Gastrocnemius medialis (tissue), 4 donors: ENCODE measurements at regions not wholly inside any gene's neighbourhood (a gene's known extent, or its start where the extent isn't known, plus 50 kb on each side); places are given as distances from the start of the nearest gene placed in this dataset.

Experiments used
- CTCF ChIP-seq, 5 experiments: fragments of 450-650 bp in 3 of 5; fragments of 200-600 bp in 2 of 5; sonication (generic) in 2 of 5; IDR thresholded peaks in 4 of 5; conservative IDR thresholded peaks in 1 of 5; 1 replicate in 4 of 5; 2 replicates in 1 of 5; pipeline ENCODE4 v1.5.1; 2016 to 2019; ENCODE audit warnings: antibody characterized with exemption in 5 of 5, mild to moderate bottlenecking in 3 of 5, moderate library complexity in 3 of 5
- POLR2A ChIP-seq, 2 donors: fragments of 450-650 bp; IDR thresholded peaks; one replicate each; pipeline ENCODE4 v1.6.1; 2017; ENCODE audit warnings: antibody characterized with exemption in 2 of 2, mild to moderate bottlenecking in 2 of 2, moderate library complexity in 2 of 2

- no peak for TF ChIP-seq POLR2A (IDR thresholded peaks at IDR 0.05)
- TF ChIP-seq CTCF (IDR thresholded peaks at IDR 0.05 in 4 of 5, conservative IDR thresholded peaks at IDR 0.05 in 1 of 5): no peak
These were observed 319.1 kb upstream of the PIK3R1 start for GRCh38 chr5:67896311-67896929.
